ENCODE measurements at regions not wholly inside any gene's neighbourhood (a gene's known extent, or its start where the extent isn't known, plus 50 kb on each side); places are given as distances from the start of the nearest gene placed in this dataset.

DNA sequence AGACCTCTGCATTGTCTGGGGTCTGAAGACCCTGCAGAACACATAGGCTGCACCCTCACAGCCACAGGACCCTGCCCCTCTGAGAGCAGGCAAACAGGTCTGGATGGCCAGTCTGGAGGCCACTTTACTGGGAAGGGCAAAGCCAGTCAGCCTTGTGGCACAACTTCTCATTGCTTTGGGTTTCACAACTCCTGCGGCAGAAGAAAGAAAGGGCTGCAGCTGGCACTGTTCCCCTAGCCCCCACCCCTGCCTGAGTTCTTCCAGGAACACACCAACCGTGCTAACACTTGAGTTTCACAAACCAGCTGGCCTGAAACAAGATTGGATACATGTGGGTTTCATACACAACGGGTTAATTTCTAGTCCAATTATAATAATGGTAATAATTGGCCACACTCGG is 276.5 kb upstream of the MGAT5 start:
- TF ChIP-seq, protein P1, sequence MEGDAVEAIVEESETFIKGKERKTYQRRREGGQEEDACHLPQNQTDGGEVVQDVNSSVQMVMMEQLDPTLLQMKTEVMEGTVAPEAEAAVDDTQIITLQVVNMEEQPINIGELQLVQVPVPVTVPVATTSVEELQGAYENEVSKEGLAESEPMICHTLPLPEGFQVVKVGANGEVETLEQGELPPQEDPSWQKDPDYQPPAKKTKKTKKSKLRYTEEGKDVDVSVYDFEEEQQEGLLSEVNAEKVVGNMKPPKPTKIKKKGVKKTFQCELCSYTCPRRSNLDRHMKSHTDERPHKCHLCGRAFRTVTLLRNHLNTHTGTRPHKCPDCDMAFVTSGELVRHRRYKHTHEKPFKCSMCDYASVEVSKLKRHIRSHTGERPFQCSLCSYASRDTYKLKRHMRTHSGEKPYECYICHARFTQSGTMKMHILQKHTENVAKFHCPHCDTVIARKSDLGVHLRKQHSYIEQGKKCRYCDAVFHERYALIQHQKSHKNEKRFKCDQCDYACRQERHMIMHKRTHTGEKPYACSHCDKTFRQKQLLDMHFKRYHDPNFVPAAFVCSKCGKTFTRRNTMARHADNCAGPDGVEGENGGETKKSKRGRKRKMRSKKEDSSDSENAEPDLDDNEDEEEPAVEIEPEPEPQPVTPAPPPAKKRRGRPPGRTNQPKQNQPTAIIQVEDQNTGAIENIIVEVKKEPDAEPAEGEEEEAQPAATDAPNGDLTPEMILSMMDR (conservative IDR thresholded peaks at IDR 0.05; ENCODE audit: low read depth, low read length) = no peak
- TF ChIP-seq, protein P2, sequence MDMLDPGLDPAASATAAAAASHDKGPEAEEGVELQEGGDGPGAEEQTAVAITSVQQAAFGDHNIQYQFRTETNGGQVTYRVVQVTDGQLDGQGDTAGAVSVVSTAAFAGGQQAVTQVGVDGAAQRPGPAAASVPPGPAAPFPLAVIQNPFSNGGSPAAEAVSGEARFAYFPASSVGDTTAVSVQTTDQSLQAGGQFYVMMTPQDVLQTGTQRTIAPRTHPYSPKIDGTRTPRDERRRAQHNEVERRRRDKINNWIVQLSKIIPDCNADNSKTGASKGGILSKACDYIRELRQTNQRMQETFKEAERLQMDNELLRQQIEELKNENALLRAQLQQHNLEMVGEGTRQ (IDR thresholded peaks at IDR 0.05; ENCODE audit: low read depth, low read length) = no peak
- TF ChIP-seq FOS (IDR thresholded peaks at IDR 0.05; ENCODE audit: low read depth, low read length) (no peak), POLR2A (IDR thresholded peaks at IDR 0.05; ENCODE audit: low read depth, low read length) (no peak), RCOR1 (IDR thresholded peaks at IDR 0.05; ENCODE audit: insufficient replicate concordance, low read length) (no peak), RAD21 (IDR thresholded peaks at IDR 0.05; ENCODE audit: low read length) (no peak), RFX5 (IDR thresholded peaks at IDR 0.05; ENCODE audit: low read depth, low read length) (no peak), MAFK (IDR thresholded peaks at IDR 0.05; ENCODE audit: low read depth, low read length) (no peak), BHLHE40 (IDR thresholded peaks at IDR 0.05; ENCODE audit: low read depth, low read length) (no peak), CEBPB (IDR thresholded peaks at IDR 0.05; ENCODE audit: low read depth, low read length) (no peak), MXI1 (IDR thresholded peaks at IDR 0.05; ENCODE audit: borderline replicate concordance, low read depth, low read length) (no peak), CHD1 (IDR thresholded peaks at IDR 0.05; ENCODE audit: low read depth, low read length) (no peak), MAZ (IDR thresholded peaks at IDR 0.05; ENCODE audit: borderline replicate concordance, low read depth, low read length) (no peak)
- TF ChIP-seq, protein P3, sequence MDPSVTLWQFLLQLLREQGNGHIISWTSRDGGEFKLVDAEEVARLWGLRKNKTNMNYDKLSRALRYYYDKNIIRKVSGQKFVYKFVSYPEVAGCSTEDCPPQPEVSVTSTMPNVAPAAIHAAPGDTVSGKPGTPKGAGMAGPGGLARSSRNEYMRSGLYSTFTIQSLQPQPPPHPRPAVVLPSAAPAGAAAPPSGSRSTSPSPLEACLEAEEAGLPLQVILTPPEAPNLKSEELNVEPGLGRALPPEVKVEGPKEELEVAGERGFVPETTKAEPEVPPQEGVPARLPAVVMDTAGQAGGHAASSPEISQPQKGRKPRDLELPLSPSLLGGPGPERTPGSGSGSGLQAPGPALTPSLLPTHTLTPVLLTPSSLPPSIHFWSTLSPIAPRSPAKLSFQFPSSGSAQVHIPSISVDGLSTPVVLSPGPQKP (IDR thresholded peaks at IDR 0.05; ENCODE audit: borderline replicate concordance, low read depth, low read length) = no peak
